H1 (cell line): ENCODE measurements at regions not wholly inside any gene's neighbourhood (a gene's known extent, or its start where the extent isn't known, plus 50 kb on each side); places are given as distances from the start of the nearest gene placed in this dataset.

Experiments
- CTCF ChIA-PET: fragments of 300-600 bp; sonication (Branson Sonifier 250); formaldehyde crosslinking; loops from one replicate; lab custom pipeline; 2021; ENCODE audit not compliant: partially characterized antibody; lab: Charles Lee
- POLR2A ChIA-PET: fragments of 300-600 bp; sonication (Branson Sonifier 250); formaldehyde crosslinking; loops from one replicate; lab custom pipeline; 2021; ENCODE audit warnings: inconsistent platforms; ENCODE audit not compliant: partially characterized antibody; lab: Charles Lee
- DNase-seq, 2 experiments: peaks; one replicate each; pipeline versions ENCODE4 v3.0.0 to v3.0.0-alpha.2; 2010 to 2022; ENCODE audit warnings: low spot score in 2 of 2, low read depth in 1 of 2, mixed read lengths in 1 of 2
- FAIRE-seq: peaks from 2 replicates; lab custom pipeline; 2011; peaks lifted over from hg19 to GRCh38; lab: Jason Lieb, UNC
- H2AFZ ChIP-seq: 2 replicates; pipeline ENCODE4 v1.8.1; 2012; ENCODE audit warnings: low read length, inconsistent platforms
- H2AK5ac ChIP-seq: 2 replicates; pipeline ENCODE4 v1.6.1; 2013; ENCODE audit warnings: low read depth, low read length
- H2BK120ac ChIP-seq: replicated peaks from 2 replicates; pipeline ENCODE3; 2013; ENCODE audit warnings: low read depth, low read length, inconsistent platforms
- H2BK12ac ChIP-seq: 2 replicates; pipeline ENCODE4 v1.6.1; 2013; ENCODE audit warnings: low read depth, low read length
- H2BK15ac ChIP-seq: 2 replicates; pipeline ENCODE4 v1.6.1; 2013; ENCODE audit warnings: low read length
- H2BK20ac ChIP-seq: 2 replicates; pipeline ENCODE4 v1.6.1; 2013; ENCODE audit warnings: low read length
- H2BK5ac ChIP-seq: 2 replicates; pipeline ENCODE4 v1.6.1; 2013; ENCODE audit warnings: low read depth, low read length
- H3K14ac ChIP-seq: 2 replicates; pipeline ENCODE4 v1.6.1; 2013; ENCODE audit warnings: inconsistent platforms; ENCODE audit not compliant: insufficient read length
- H3K18ac ChIP-seq: 2 replicates; pipeline ENCODE4 v1.6.1; 2013; ENCODE audit warnings: low read length; ENCODE audit errors: extremely low read depth
- H3K23ac ChIP-seq: 2 replicates; pipeline ENCODE4 v1.6.1; 2013; ENCODE audit warnings: inconsistent platforms; ENCODE audit not compliant: insufficient read length
- H3K23me2 ChIP-seq: 2 replicates; pipeline ENCODE4 v1.6.1; 2013; ENCODE audit warnings: low read depth, low read length
- H3K27ac ChIP-seq: 2 replicates; pipeline ENCODE4 v1.6.1; 2011; ENCODE audit warnings: low read depth, low read length, inconsistent platforms
- H3K27me3 ChIP-seq, 4 experiments: replicated peaks in 1 of 4; 1 replicate in 1 of 4; 2 replicates in 3 of 4; pipeline versions ENCODE4 v1.6.1 to v1.8.1; 2011 to 2013; ENCODE audit warnings: low read length in 3 of 4, mild to moderate bottlenecking in 3 of 4, inconsistent platforms in 2 of 4, mixed read lengths in 2 of 4, moderate library complexity in 1 of 4; ENCODE audit not compliant: control insufficient read depth in 3 of 4, insufficient read depth in 3 of 4; ENCODE audit errors: extremely low read depth in 1 of 4
- H3K36me3 ChIP-seq, 4 experiments: 2 replicates each; pipeline versions ENCODE4 v1.6.1 to v1.8.1; 2011 to 2013; ENCODE audit warnings: mild to moderate bottlenecking in 4 of 4, low read length in 3 of 4, moderate library complexity in 2 of 4, control low read depth in 1 of 4, inconsistent platforms in 1 of 4; ENCODE audit not compliant: insufficient read depth in 4 of 4, control insufficient read depth in 2 of 4
- H3K4ac ChIP-seq: replicated peaks from 2 replicates; pipeline ENCODE3; 2013; ENCODE audit warnings: low read length, low read depth, mixed read lengths, inconsistent platforms; ENCODE audit not compliant: insufficient read length
- H3K4me1 ChIP-seq, 4 experiments: replicated peaks in 1 of 4; 1 replicate in 1 of 4; 2 replicates in 3 of 4; pipeline versions ENCODE4 v1.6.1 to v1.8.1; 2011 to 2013; ENCODE audit warnings: low read length in 3 of 4, inconsistent platforms in 2 of 4, mixed read lengths in 1 of 4; ENCODE audit not compliant: insufficient read depth in 4 of 4, control insufficient read depth in 3 of 4
- H3K4me2 ChIP-seq, 2 experiments: 2 replicates each; pipeline versions ENCODE4 v1.6.1 to v1.8.1; 2011 to 2013; ENCODE audit warnings: low read depth in 2 of 2, low read length in 2 of 2, control low read depth in 1 of 2, inconsistent platforms in 1 of 2, mild to moderate bottlenecking in 1 of 2; ENCODE audit not compliant: insufficient read depth in 1 of 2
- H3K4me3 ChIP-seq, 4 experiments: fragments of 200-600, 300-600 bp in 1 of 4; sonication (generic), shearing (Covaris generic), sonication (Bioruptor Twin) in 1 of 4; 2 replicates each; pipeline versions ENCODE4 v1.5.1 to v1.8.1; 2011 to 2016; ENCODE audit warnings: low read length in 4 of 4, low read depth in 3 of 4, control low read depth in 2 of 4, inconsistent platforms in 2 of 4, mild to moderate bottlenecking in 2 of 4, mixed read lengths in 1 of 4, moderate library complexity in 1 of 4; ENCODE audit not compliant: insufficient read depth in 2 of 4; ENCODE audit errors: extremely low read depth in 1 of 4
- H3K56ac ChIP-seq: replicated peaks from 2 replicates; pipeline ENCODE3; 2013; ENCODE audit warnings: low read depth, mild to moderate bottlenecking, mixed read lengths, low read length, inconsistent platforms; ENCODE audit not compliant: insufficient read length
- H3K79me1 ChIP-seq: 2 replicates; pipeline ENCODE4 v1.6.1; 2013; ENCODE audit warnings: low read depth, low read length, control low read depth
- H3K79me2 ChIP-seq, 2 experiments: 2 replicates each; pipeline versions ENCODE4 v1.6.1 to v1.8.1; 2012 to 2013; ENCODE audit warnings: low read length in 2 of 2, mild to moderate bottlenecking in 2 of 2, inconsistent platforms in 1 of 2; ENCODE audit not compliant: insufficient read depth in 2 of 2, control insufficient read depth in 1 of 2
- H3K9ac ChIP-seq, 4 experiments: replicated peaks in 1 of 4; 1 replicate in 1 of 4; 2 replicates in 3 of 4; pipeline versions ENCODE4 v1.6.1 to v1.8.1; 2011 to 2013; ENCODE audit warnings: low read depth in 3 of 4, low read length in 3 of 4, control low read depth in 2 of 4, mild to moderate bottlenecking in 2 of 4, moderate library complexity in 2 of 4, inconsistent platforms in 1 of 4; ENCODE audit errors: extremely low read depth in 1 of 4
- H3K9me3 ChIP-seq, 2 experiments: 2 replicates each; pipeline versions ENCODE4 v1.6.1 to v1.8.1; 2012 to 2013; ENCODE audit warnings: mild to moderate bottlenecking in 2 of 2, moderate library complexity in 2 of 2, control low read depth in 1 of 2, inconsistent platforms in 1 of 2, low read depth in 1 of 2, low read length in 1 of 2, mixed read lengths in 1 of 2; ENCODE audit not compliant: insufficient read depth in 2 of 2
- H4K20me1 ChIP-seq, 2 experiments: replicated peaks in 1 of 2; 2 replicates each; pipeline versions ENCODE3 to v1.8.1; 2011 to 2013; ENCODE audit warnings: inconsistent platforms in 2 of 2, low read length in 2 of 2, mild to moderate bottlenecking in 1 of 2; ENCODE audit not compliant: insufficient read depth in 2 of 2, control insufficient read depth in 1 of 2
- H4K5ac ChIP-seq: 2 replicates; pipeline ENCODE4 v1.6.1; 2013; ENCODE audit warnings: low read length, low read depth, mixed read lengths, inconsistent platforms; ENCODE audit not compliant: insufficient read length
- H4K8ac ChIP-seq: 2 replicates; pipeline ENCODE4 v1.8.0; 2013; ENCODE audit warnings: mild to moderate bottlenecking, moderate library complexity, low read length, inconsistent platforms; ENCODE audit not compliant: insufficient read depth; ENCODE audit errors: extremely low read depth
- H4K91ac ChIP-seq: replicated peaks from 2 replicates; pipeline ENCODE3; 2013; ENCODE audit warnings: low read length, mixed read lengths, inconsistent platforms; ENCODE audit not compliant: insufficient read length
- SIX5 ChIP-seq: IDR thresholded peaks from 2 replicates; pipeline ENCODE4 v1.6.1; 2011; ENCODE audit warnings: mild to moderate bottlenecking, low read depth, low read length

GRCh38 chr15:67979281-67979680, 74.8 kb upstream of the PIAS1 start:
- ChIA-PET CTCF (no interaction called here), POLR2A (no interaction called here)
- H4K91ac ChIP-seq, result no peak overlapping the region
- no peak overlapping the region for H3K14ac ChIP-seq
- no peak overlapping the region for H3K4me2 ChIP-seq
- no peak overlapping the region for H3K18ac ChIP-seq
- no peak overlapping the region for H3K4ac ChIP-seq
- DNase-seq (no peak), FAIRE-seq (no peak)
- no peaks in the 10 kb centered on the region for H3K23me2 ChIP-seq
- no peak overlapping the region for H2BK15ac ChIP-seq
- no peak overlapping the region for H4K8ac ChIP-seq
- no peaks in the 10 kb centered on the region for H3K36me3 ChIP-seq
- no peak overlapping the region for H4K5ac ChIP-seq
- no peak overlapping the region for H2AFZ ChIP-seq
- H3K4me1 ChIP-seq, result no peaks in the 10 kb centered on the region
- no peak overlapping the region for H2BK120ac ChIP-seq
- no peaks in the 10 kb centered on the region for H3K79me2 ChIP-seq
- TF ChIP-seq SIX5, result no peak
- H2BK12ac ChIP-seq, result no peak overlapping the region
- H3K9ac ChIP-seq, result no peak overlapping the region
- no peak overlapping the region for H2BK5ac ChIP-seq
- H3K4me3 ChIP-seq, result no peak overlapping the region
- no peak overlapping the region for H2AK5ac ChIP-seq
- peaks cover 0 to 3% of the 10 kb centered on the region in 2 experiments; a peak in 1 of 4 replicates for H3K9me3 ChIP-seq
- no peak overlapping the region for H3K27ac ChIP-seq
- no peak overlapping the region for H3K56ac ChIP-seq
- H3K23ac ChIP-seq, result no peak overlapping the region
- H3K79me1 ChIP-seq, result no peaks in the 10 kb centered on the region
- H3K27me3 ChIP-seq, result no peaks in the 10 kb centered on the region
- no peak overlapping the region for H2BK20ac ChIP-seq
- no peaks in the 10 kb centered on the region for H4K20me1 ChIP-seq
